Parathyroid adenoma (tissue), 2 donors: ENCODE measurements at regions not wholly inside any gene's neighbourhood (a gene's known extent, or its start where the extent isn't known, plus 50 kb on each side); places are given as distances from the start of the nearest gene placed in this dataset.
"Not testable (repeated sequence)": the region's sequence is repeated elsewhere in the genome, so short reads cannot be mapped to it uniquely, and the experiment has no call there.

Experiments
- H2AFZ ChIP-seq: fragments of 300-600 bp; sonication (generic); one replicate; pipeline ENCODE4 v1.7.0; 2017; ENCODE audit warnings: antibody characterized with exemption, mild to moderate bottlenecking
- H3K27ac ChIP-seq: fragments of 300-600 bp; sonication (generic); one replicate; pipeline ENCODE4 v1.7.0; 2017
- H3K27me3 ChIP-seq: fragments of 300-600 bp; sonication (generic); one replicate; pipeline ENCODE4 v1.7.0; 2017; ENCODE audit warnings: low read length; ENCODE audit not compliant: control insufficient read depth, insufficient read depth
- H3K36me3 ChIP-seq: fragments of 300-600 bp; sonication (generic); one replicate; pipeline ENCODE4 v1.7.0; 2017; ENCODE audit warnings: low read length; ENCODE audit not compliant: control insufficient read depth, insufficient read depth
- H3K4me1 ChIP-seq: fragments of 300-600 bp; sonication (generic); one replicate; pipeline ENCODE4 v1.7.0; 2017; ENCODE audit warnings: control low read depth
- H3K4me2 ChIP-seq: fragments of 300-600 bp; sonication (generic); one replicate; pipeline ENCODE4 v1.7.0; 2017; ENCODE audit warnings: low read length
- H3K4me3 ChIP-seq: fragments of 300-600 bp; sonication (generic); one replicate; pipeline ENCODE4 v1.7.0; 2017; ENCODE audit warnings: low read depth, low read length
- H3K79me2 ChIP-seq: fragments of 300-600 bp; sonication (generic); one replicate; pipeline ENCODE4 v1.7.0; 2017; ENCODE audit warnings: control low read depth
- H3K9ac ChIP-seq: fragments of 300-600 bp; sonication (generic); one replicate; pipeline ENCODE4 v1.7.0; 2017; ENCODE audit warnings: mild to moderate bottlenecking
- H3K9me3 ChIP-seq: fragments of 300-600 bp; sonication (generic); one replicate; pipeline ENCODE4 v1.7.0; 2017; ENCODE audit warnings: low read length; ENCODE audit not compliant: control insufficient read depth
- TF ChIP-seq, protein P1 (sequence below): fragments of 300-600 bp; sonication (generic); IDR thresholded peaks from one replicate; pipeline ENCODE4 v1.7.0; 2017; ENCODE audit warnings: antibody characterized with exemption, mild to moderate bottlenecking
- donor health status: primary hyperparathyroidism.

DNA sequence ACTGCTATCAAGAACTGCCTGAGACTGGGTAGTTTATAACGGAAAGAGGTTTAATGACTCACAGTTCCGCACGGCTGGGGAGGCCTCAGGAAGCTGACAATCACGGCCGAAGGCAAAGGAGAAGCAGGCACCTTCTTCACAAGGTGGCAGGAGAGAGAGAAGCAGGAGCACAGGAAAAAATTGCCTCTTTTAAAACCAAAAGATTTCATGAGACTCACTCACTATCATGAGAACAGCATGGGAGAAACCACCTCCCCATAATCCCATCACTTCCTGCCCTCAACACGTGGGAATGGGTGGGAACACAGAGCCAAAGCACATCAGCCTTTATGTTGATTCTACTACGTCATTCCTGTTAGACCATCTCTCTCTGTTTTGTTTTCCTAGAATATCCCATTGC is 650.9 kb upstream of the SEMA6D start:
- Histone ChIP-seq H2AFZ (no peak overlapping the region), H3K36me3 (no peaks in the 10 kb centered on the region), H3K27me3 (no peaks in the 10 kb centered on the region), H3K4me1 (no peaks in the 10 kb centered on the region), H3K27ac (no peak overlapping the region), H3K9ac (no peak overlapping the region), H3K4me3 (no peak overlapping the region), H3K9me3 (no peaks in the 10 kb centered on the region), H3K79me2 (no peaks in the 10 kb centered on the region), H3K4me2 (no peak overlapping the region)
- TF ChIP-seq, protein P1, sequence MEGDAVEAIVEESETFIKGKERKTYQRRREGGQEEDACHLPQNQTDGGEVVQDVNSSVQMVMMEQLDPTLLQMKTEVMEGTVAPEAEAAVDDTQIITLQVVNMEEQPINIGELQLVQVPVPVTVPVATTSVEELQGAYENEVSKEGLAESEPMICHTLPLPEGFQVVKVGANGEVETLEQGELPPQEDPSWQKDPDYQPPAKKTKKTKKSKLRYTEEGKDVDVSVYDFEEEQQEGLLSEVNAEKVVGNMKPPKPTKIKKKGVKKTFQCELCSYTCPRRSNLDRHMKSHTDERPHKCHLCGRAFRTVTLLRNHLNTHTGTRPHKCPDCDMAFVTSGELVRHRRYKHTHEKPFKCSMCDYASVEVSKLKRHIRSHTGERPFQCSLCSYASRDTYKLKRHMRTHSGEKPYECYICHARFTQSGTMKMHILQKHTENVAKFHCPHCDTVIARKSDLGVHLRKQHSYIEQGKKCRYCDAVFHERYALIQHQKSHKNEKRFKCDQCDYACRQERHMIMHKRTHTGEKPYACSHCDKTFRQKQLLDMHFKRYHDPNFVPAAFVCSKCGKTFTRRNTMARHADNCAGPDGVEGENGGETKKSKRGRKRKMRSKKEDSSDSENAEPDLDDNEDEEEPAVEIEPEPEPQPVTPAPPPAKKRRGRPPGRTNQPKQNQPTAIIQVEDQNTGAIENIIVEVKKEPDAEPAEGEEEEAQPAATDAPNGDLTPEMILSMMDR = no peak

DNA sequence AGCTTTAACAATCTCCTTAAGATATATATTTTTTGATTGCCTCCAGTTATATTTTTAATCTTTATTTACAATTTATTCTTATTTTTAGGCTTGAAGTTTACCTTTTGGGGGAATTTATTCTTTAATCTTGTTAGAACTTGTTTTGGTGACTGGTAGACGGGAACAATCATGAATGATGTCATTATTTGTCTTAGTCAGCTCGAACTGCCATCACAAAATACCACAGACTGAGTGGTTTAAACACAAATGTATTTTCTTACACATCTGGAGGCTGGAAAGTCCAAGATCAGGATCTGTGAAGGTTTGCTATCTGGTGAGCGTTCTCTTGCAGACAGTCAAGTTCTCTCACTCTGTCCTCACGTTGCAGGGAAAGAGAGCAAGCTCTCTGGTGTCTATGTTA is 639.5 kb upstream of the SEMA6D start:
- H3K79me2 ChIP-seq, H3K27ac ChIP-seq, H3K9me3 ChIP-seq, H3K9ac ChIP-seq, H3K4me3 ChIP-seq, H3K4me1 ChIP-seq, H3K27me3 ChIP-seq, H2AFZ ChIP-seq, H3K4me2 ChIP-seq, H3K36me3 ChIP-seq: not testable (repeated sequence)

DNA sequence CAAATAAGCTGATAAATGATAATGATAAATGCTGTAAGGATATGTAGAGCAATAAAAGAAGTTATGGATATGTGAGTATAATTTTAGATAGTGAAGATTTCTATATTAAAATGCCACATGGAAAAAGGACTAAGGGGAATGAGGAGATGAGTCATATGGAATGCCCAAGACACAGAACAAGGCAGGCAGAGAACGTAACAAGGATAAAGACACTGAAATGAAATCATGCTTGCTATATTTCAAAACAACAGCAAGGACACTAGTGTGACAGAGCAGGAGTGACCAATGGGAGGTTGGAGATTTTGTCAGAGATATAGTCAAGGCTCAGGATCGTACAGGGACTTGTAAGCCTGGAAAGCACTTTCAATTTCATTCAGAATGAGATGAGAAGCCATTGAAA is 621.5 kb upstream of the SEMA6D start:
- no peaks in the 10 kb centered on the region for H3K27me3 ChIP-seq
- no peak overlapping the region for H2AFZ ChIP-seq
- H3K36me3 ChIP-seq = no peaks in the 10 kb centered on the region
- no peaks in the 10 kb centered on the region for H3K9me3 ChIP-seq
- H3K9ac ChIP-seq = no peak overlapping the region
- no peak overlapping the region for H3K4me2 ChIP-seq
- no peaks in the 10 kb centered on the region for H3K4me1 ChIP-seq
- TF ChIP-seq, protein P1 = no peak
- no peaks in the 10 kb centered on the region for H3K79me2 ChIP-seq
- H3K4me3 ChIP-seq = no peak overlapping the region
- no peak overlapping the region for H3K27ac ChIP-seq

- H3K4me2 ChIP-seq, H3K4me1 ChIP-seq, H3K27ac ChIP-seq, H2AFZ ChIP-seq, H3K79me2 ChIP-seq, H3K9ac ChIP-seq, H3K9me3 ChIP-seq, H3K4me3 ChIP-seq, H3K36me3 ChIP-seq, H3K27me3 ChIP-seq: not testable (repeated sequence)
These were observed 618.8 kb upstream of the SEMA6D start for GRCh38 chr15:47098526-47098925.

DNA sequence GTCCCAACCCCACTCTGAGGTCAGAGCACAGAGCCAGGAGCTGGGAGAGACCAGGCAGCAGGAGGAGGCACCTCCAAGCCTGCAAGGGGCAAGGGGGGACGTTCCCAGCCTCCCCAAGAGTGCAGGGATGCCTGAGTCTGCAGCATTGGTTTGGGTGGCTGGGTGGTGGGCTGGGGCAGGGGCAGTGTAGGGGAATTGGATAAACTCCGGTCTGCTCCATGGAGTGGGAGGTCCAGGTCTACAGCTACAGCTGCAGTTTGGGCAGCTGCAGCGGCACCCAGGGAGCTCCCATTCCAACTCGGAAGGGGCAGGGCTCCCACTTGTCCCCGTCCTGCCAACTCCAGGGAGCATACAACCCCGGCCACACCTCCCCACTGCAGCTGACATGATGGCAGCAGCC is 617.5 kb upstream of the SEMA6D start:
- not testable (repeated sequence) for H3K4me3 ChIP-seq, H3K36me3 ChIP-seq, H3K9me3 ChIP-seq, H3K27me3 ChIP-seq, H3K79me2 ChIP-seq, H3K4me1 ChIP-seq, H3K4me2 ChIP-seq, H3K9ac ChIP-seq, H3K27ac ChIP-seq, H2AFZ ChIP-seq

- not testable (repeated sequence) for H3K79me2 ChIP-seq, H3K4me2 ChIP-seq, H3K4me3 ChIP-seq, H3K27me3 ChIP-seq, H2AFZ ChIP-seq, H3K9me3 ChIP-seq, H3K9ac ChIP-seq, H3K4me1 ChIP-seq, H3K36me3 ChIP-seq, H3K27ac ChIP-seq
These were observed 608.5 kb upstream of the SEMA6D start for GRCh38 chr15:47108800-47109199.

DNA sequence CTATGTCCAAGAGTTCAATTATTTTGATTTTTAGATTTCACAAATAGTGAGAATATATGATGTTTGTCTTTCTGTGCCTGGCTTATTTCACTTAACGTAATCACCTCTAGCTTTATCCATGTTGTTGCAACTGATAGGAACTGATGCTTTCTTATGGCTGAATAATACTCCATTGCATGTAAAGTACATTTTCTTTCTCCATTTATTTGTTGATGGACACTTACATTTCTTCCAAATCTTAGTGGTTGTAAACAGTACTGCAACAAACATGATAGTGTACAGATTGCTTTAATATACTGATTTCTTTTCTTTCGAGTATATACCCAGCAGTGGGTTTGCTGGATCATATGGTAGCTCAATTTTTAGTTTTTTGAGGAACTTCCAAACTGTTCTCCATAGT is 600.6 kb upstream of the SEMA6D start:
- Histone ChIP-seq H3K27me3 (no peaks in the 10 kb centered on the region), H2AFZ (no peak overlapping the region), H3K79me2 (no peaks in the 10 kb centered on the region), H3K9me3 (no peaks in the 10 kb centered on the region), H3K9ac (no peak overlapping the region), H3K4me2 (no peak overlapping the region), H3K27ac (no peak overlapping the region), H3K4me1 (no peaks in the 10 kb centered on the region), H3K36me3 (no peaks in the 10 kb centered on the region), H3K4me3 (no peak overlapping the region)
- TF ChIP-seq, protein P1 = no peak
